BE2C (cell line): ENCODE measurements at regions not wholly inside any gene's neighbourhood (a gene's known extent, or its start where the extent isn't known, plus 50 kb on each side); places are given as distances from the start of the nearest gene placed in this dataset.

Source experiments
- DNase-seq: peaks from one replicate; pipeline ENCODE4 v3.0.0-alpha.2; 2020
- H3K27me3 ChIP-seq: fragments of 250-450 bp; sonication (Bioruptor Pico); 2 replicates; pipeline ENCODE4 v1.5.1; 2020; ENCODE audit warnings: mild to moderate bottlenecking
- H3K36me3 ChIP-seq: fragments of 250-450 bp; sonication (Bioruptor Pico); 2 replicates; pipeline ENCODE4 v1.5.1; 2020; ENCODE audit warnings: mild to moderate bottlenecking
- H3K4me1 ChIP-seq: fragments of 250-450 bp; sonication (Bioruptor Pico); 2 replicates; pipeline ENCODE4 v1.5.1; 2020
- H3K4me3 ChIP-seq: 2 replicates; pipeline ENCODE4 v1.5.1; 2011; ENCODE audit warnings: low read depth, low read length
- H3K9me3 ChIP-seq: fragments of 250-450 bp; sonication (Bioruptor Pico); 2 replicates; pipeline ENCODE4 v1.5.1; 2020
- TF ChIP-seq, protein P1 (sequence below): IDR thresholded peaks from 2 replicates; pipeline ENCODE4 v1.5.1; 2012; ENCODE audit warnings: mild to moderate bottlenecking, low read depth, low read length

DNA sequence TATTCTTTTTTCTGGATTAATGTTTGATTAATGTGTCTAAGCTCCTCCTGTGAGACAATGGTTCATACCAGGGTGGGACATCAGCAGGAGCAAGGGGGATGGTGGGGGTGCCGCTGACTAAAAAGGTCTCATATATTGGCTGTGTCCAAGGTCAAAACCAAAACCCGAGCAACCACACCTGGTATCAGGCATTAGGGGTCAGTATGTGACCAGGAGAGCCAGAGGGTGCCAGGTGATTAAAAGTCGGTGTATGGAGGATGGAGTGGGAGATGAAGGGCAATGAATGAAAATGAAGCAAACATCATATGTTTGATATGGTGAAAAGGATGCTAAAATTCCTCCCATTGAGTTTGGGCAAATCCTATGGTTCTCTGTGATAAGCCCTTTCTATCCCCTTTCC, 118.0 kb downstream of the MIAT start:
- TF ChIP-seq, protein P1, sequence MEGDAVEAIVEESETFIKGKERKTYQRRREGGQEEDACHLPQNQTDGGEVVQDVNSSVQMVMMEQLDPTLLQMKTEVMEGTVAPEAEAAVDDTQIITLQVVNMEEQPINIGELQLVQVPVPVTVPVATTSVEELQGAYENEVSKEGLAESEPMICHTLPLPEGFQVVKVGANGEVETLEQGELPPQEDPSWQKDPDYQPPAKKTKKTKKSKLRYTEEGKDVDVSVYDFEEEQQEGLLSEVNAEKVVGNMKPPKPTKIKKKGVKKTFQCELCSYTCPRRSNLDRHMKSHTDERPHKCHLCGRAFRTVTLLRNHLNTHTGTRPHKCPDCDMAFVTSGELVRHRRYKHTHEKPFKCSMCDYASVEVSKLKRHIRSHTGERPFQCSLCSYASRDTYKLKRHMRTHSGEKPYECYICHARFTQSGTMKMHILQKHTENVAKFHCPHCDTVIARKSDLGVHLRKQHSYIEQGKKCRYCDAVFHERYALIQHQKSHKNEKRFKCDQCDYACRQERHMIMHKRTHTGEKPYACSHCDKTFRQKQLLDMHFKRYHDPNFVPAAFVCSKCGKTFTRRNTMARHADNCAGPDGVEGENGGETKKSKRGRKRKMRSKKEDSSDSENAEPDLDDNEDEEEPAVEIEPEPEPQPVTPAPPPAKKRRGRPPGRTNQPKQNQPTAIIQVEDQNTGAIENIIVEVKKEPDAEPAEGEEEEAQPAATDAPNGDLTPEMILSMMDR: no peak
- Histone ChIP-seq H3K9me3 (peaks cover 3% of the 10 kb centered on the region; the same call in 1 of the 2 replicates), H3K4me1 (peaks cover 19% of the 10 kb centered on the region), H3K4me3 (no peak overlapping the region), H3K36me3 (peaks cover 4% of the 10 kb centered on the region; the same call in 1 of the 2 replicates), H3K27me3 (no peaks in the 10 kb centered on the region)
- no peak for DNase-seq

DNA sequence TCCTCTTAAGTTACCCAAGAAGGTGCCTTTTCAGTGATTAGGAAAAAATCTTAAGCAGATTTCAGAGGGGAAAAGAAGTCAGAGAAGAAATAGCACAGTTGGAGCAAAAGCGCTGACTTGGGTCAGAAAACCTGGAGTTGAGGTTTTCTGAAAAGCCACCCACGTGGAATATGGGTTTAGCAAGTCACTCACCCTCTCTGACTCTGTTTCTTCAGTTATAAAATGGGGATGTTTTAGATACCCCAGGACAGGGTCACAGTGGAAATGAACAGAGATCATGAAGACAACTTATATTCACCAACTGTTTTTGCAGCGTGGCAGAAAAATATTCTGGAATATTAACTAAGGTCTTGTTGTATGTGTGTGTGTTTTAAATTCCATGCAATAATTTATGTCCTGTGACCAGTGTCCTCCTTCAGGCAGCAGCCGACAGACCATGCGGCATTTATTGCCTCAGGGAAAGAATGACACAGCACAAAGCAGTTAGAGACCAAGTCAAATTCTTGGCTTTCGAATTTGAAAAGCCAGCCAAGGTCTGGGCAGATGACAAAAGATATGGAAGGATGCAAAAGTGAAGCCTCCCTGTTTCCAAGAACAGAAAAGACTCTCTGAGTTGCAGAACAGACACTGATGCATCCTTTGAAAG, 119.9 kb downstream of the MIAT start:
- TF ChIP-seq, protein P1: no peak
- peaks cover 29% of the 10 kb centered on the region for H3K4me1 ChIP-seq
- H3K9me3 ChIP-seq: peaks cover 3% of the 10 kb centered on the region; the same call in 1 of the 2 replicates
- H3K27me3 ChIP-seq: no peaks in the 10 kb centered on the region
- DNase-seq: peak; percentile 35
- H3K36me3 ChIP-seq: peaks cover 4% of the 10 kb centered on the region; the same call in 1 of the 2 replicates
- H3K4me3 ChIP-seq: no peak overlapping the region

DNA sequence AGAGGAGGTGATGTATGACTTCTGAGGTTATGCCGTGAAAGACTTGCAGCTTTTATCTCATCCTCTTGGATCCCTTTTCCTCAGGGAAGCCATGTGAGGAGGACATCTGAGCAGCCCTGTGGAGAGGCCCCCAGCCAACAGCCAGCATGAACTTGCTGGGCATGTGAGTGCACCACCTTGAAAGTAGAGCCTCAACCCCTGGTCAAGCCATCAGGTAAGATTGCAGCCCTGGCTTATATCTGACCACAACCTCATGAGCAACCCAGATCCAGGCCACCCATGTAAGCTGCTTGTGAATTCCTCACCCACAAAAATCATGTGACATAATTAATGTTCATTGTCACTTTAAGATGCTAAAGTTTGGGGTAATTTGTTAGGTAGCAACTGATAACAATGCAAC, 121.0 kb downstream of the MIAT start:
- H3K27me3 ChIP-seq: no peaks in the 10 kb centered on the region
- peaks cover 3% of the 10 kb centered on the region; the same call in 1 of the 2 replicates for H3K9me3 ChIP-seq
- TF ChIP-seq, protein P1: no peak
- DNase-seq: no peak
- H3K36me3 ChIP-seq: peaks cover 4% of the 10 kb centered on the region; the same call in 1 of the 2 replicates
- H3K4me3 ChIP-seq: no peak overlapping the region
- peaks cover 30% of the 10 kb centered on the region for H3K4me1 ChIP-seq

DNA sequence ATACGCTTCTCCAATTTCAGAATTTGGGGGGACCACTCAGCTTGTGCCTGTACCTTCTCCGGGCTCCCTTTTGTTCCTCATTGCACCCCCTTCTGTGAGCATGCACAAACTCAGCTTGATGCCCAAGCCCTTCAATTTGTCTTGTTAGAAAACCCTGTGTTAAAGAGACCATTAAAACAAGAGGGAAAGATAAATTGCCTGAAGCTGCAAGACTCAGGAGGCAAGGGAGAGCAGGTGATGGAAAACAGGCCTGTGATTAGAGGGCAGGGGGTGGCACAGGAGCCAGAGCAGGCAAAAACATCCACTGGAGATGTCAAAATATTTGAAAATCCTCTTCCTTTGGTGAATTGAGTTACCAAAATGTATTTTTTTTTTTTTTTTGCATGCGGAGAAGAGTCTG, 121.7 kb downstream of the MIAT start:
- TF ChIP-seq, protein P1: no peak
- H3K36me3 ChIP-seq: peaks cover 4% of the 10 kb centered on the region; the same call in 1 of the 2 replicates

DNA sequence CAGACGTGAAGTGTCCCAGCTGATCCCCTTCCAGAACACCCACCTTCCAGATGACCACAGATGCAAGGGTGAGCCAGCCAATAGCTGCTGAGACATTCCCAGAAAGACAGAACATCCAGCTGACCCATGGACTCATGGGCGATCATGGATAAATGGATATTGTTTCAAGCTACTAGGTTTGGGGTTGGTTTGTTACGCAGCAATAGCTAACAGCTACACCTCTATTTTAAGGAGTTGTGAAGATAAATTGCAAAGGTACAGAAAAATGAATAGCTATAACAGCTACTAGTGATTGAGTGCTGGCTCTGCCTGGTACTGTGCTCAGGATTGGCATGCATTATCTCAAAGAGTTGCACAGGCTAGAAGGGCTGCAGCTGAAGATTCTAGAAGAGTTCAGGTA, 122.5 kb downstream of the MIAT start:
- Histone ChIP-seq H3K4me3 (no peak overlapping the region), H3K4me1 (peaks cover 27% of the 10 kb centered on the region), H3K27me3 (no peaks in the 10 kb centered on the region), H3K9me3 (0 out of 2 replicates have a peak, but pooled peaks cover 3% of the 10 kb centered on the region), H3K36me3 (peaks cover 4% of the 10 kb centered on the region; the same call in 1 of the 2 replicates)
- TF ChIP-seq, protein P1: no peak
- DNase-seq: no peak

More for the DNA sequence above, 121.7 kb downstream of the MIAT start:
- Histone ChIP-seq H3K4me3 (no peak overlapping the region), H3K4me1 (peaks cover 27% of the 10 kb centered on the region), H3K27me3 (no peaks in the 10 kb centered on the region), H3K9me3 (peaks cover 3% of the 10 kb centered on the region; the same call in 1 of the 2 replicates)
- peak; percentile 32 for DNase-seq

DNA sequence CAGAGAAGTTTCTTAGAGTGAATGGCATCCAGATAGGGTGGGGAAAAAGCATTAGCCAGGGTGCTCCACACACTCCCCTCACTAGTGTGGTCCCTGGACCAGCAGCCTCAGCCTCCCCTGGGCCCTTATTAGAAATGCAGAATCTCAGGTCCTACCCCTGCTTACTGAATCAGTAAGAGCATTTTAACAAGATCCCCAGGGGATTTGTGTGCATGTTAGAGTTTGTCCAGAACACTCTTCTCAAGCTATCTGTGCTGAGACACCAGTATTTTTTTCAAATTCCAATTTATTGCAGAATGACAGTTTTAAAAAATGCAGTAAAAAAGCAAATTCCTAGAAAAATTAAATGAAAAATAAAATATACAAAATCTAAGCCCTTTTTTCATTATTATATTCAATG, 123.1 kb downstream of the MIAT start:
- peaks cover 27% of the 10 kb centered on the region for H3K4me1 ChIP-seq
- TF ChIP-seq, protein P1: no peak
- peaks cover 4% of the 10 kb centered on the region; the same call in 1 of the 2 replicates for H3K36me3 ChIP-seq
- peak; percentile 42 for DNase-seq
- no peaks in the 10 kb centered on the region for H3K27me3 ChIP-seq
- H3K4me3 ChIP-seq: no peak overlapping the region
- H3K9me3 ChIP-seq: 0 out of 2 replicates have a peak, but pooled peaks cover 3% of the 10 kb centered on the region
